GM23338 (cell line): ENCODE measurements at regions not wholly inside any gene's neighbourhood (a gene's known extent, or its start where the extent isn't known, plus 50 kb on each side); places are given as distances from the start of the nearest gene placed in this dataset.
"Not testable (repeated sequence)": the region's sequence is repeated elsewhere in the genome, so short reads cannot be mapped to it uniquely, and the experiment has no call there.

Experiments used
- CREB1 ChIP-seq: fragments of 250-450 bp; sonication (Bioruptor Pico); IDR thresholded peaks from 2 replicates; pipeline ENCODE4 v1.5.0; 2020; ENCODE audit warnings: low read depth, mild to moderate bottlenecking, moderate library complexity
- EZH2 ChIP-seq: fragments of 200-600 bp; sonication (generic); IDR thresholded peaks from one replicate; pipeline ENCODE4 v1.8.0; 2017; ENCODE audit warnings: antibody characterized with exemption, mild to moderate bottlenecking, low read depth; ENCODE audit not compliant: unreplicated experiment
- EZH2phosphoT487 ChIP-seq: fragments of 200-600 bp; sonication (generic); IDR thresholded peaks from one replicate; pipeline ENCODE4 v1.8.1; 2018; ENCODE audit warnings: antibody characterized with exemption; ENCODE audit not compliant: unreplicated experiment
- JUNB ChIP-seq: IDR thresholded peaks from one replicate; pipeline ENCODE4 v1.6.1; 2016; ENCODE audit warnings: antibody characterized with exemption; ENCODE audit not compliant: unreplicated experiment
- NANOG ChIP-seq: IDR thresholded peaks from 2 replicates; pipeline ENCODE4 v1.6.1; 2016; ENCODE audit warnings: antibody characterized with exemption, borderline replicate concordance
- POLR2AphosphoS5 ChIP-seq: IDR thresholded peaks from 2 replicates; pipeline ENCODE4 v1.6.1; 2016; ENCODE audit warnings: antibody characterized with exemption, low read depth
- STAT1 ChIP-seq: IDR thresholded peaks from one replicate; pipeline ENCODE4 v1.6.1; 2016; ENCODE audit warnings: antibody characterized with exemption; ENCODE audit not compliant: unreplicated experiment
- ZNF114 ChIP-seq: fragments of 250-450 bp; sonication (Bioruptor Pico); IDR thresholded peaks from 2 replicates; pipeline ENCODE4 v1.5.0; 2020; ENCODE audit warnings: mild to moderate bottlenecking, moderate library complexity
- ZNF331 ChIP-seq: fragments of 250-450 bp; sonication (Bioruptor Pico); IDR thresholded peaks from 2 replicates; pipeline ENCODE4 v1.5.0; 2020; ENCODE audit warnings: low read depth, mild to moderate bottlenecking, moderate library complexity
- TF ChIP-seq, protein P1 (sequence below), 2 experiments: fragments of 200-600 bp in 1 of 2; sonication (generic) in 1 of 2; conservative IDR thresholded peaks; 2 replicates each; pipeline versions ENCODE4 v1.5.1 to v1.6.1; 2016 to 2017; ENCODE audit warnings: antibody characterized with exemption in 2 of 2, low read depth in 2 of 2, mild to moderate bottlenecking in 2 of 2, moderate library complexity in 1 of 2
- TF ChIP-seq, protein P2 (sequence below): IDR thresholded peaks from one replicate; pipeline ENCODE4 v1.6.1; 2018; ENCODE audit warnings: antibody characterized with exemption; ENCODE audit not compliant: unreplicated experiment
- TF ChIP-seq, protein P3 (sequence below): IDR thresholded peaks from 2 replicates; pipeline ENCODE4 v1.6.1; 2016; ENCODE audit warnings: antibody characterized with exemption

DNA sequence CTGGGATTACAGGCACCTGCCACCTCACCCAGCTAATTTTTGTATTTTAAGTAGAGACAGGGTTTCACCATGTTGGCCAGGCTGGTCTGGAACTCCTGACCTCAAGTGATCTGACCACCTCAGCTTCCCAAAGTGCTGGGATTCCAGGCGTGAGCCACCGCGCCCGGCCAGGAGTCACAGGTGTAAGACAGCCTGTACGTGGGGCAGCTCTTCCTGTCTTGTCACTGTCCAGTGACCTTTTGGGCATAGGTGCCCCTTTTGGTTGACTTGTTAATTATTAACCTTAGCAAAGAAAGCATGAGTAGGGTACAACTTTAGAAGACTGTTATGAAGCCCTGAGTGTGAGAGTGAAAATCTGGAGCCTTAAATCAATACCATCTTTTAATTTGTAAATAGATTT lies 703.7 kb upstream of the SOX11 start:
- TF ChIP-seq, protein P1, sequence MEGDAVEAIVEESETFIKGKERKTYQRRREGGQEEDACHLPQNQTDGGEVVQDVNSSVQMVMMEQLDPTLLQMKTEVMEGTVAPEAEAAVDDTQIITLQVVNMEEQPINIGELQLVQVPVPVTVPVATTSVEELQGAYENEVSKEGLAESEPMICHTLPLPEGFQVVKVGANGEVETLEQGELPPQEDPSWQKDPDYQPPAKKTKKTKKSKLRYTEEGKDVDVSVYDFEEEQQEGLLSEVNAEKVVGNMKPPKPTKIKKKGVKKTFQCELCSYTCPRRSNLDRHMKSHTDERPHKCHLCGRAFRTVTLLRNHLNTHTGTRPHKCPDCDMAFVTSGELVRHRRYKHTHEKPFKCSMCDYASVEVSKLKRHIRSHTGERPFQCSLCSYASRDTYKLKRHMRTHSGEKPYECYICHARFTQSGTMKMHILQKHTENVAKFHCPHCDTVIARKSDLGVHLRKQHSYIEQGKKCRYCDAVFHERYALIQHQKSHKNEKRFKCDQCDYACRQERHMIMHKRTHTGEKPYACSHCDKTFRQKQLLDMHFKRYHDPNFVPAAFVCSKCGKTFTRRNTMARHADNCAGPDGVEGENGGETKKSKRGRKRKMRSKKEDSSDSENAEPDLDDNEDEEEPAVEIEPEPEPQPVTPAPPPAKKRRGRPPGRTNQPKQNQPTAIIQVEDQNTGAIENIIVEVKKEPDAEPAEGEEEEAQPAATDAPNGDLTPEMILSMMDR (conservative IDR thresholded peaks at IDR 0.05; ENCODE audit: low read depth in 2 of 2): not testable (repeated sequence)
- not testable (repeated sequence) for TF ChIP-seq JUNB; POLR2AphosphoS5; EZH2; CREB1 (CRISPR knock-in tag); EZH2phosphoT487; STAT1; NANOG; ZNF331 (CRISPR knock-in tag); ZNF114 (CRISPR knock-in tag)
- TF ChIP-seq, protein P2, sequence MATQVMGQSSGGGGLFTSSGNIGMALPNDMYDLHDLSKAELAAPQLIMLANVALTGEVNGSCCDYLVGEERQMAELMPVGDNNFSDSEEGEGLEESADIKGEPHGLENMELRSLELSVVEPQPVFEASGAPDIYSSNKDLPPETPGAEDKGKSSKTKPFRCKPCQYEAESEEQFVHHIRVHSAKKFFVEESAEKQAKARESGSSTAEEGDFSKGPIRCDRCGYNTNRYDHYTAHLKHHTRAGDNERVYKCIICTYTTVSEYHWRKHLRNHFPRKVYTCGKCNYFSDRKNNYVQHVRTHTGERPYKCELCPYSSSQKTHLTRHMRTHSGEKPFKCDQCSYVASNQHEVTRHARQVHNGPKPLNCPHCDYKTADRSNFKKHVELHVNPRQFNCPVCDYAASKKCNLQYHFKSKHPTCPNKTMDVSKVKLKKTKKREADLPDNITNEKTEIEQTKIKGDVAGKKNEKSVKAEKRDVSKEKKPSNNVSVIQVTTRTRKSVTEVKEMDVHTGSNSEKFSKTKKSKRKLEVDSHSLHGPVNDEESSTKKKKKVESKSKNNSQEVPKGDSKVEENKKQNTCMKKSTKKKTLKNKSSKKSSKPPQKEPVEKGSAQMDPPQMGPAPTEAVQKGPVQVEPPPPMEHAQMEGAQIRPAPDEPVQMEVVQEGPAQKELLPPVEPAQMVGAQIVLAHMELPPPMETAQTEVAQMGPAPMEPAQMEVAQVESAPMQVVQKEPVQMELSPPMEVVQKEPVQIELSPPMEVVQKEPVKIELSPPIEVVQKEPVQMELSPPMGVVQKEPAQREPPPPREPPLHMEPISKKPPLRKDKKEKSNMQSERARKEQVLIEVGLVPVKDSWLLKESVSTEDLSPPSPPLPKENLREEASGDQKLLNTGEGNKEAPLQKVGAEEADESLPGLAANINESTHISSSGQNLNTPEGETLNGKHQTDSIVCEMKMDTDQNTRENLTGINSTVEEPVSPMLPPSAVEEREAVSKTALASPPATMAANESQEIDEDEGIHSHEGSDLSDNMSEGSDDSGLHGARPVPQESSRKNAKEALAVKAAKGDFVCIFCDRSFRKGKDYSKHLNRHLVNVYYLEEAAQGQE: not testable (repeated sequence)
- TF ChIP-seq, protein P3, sequence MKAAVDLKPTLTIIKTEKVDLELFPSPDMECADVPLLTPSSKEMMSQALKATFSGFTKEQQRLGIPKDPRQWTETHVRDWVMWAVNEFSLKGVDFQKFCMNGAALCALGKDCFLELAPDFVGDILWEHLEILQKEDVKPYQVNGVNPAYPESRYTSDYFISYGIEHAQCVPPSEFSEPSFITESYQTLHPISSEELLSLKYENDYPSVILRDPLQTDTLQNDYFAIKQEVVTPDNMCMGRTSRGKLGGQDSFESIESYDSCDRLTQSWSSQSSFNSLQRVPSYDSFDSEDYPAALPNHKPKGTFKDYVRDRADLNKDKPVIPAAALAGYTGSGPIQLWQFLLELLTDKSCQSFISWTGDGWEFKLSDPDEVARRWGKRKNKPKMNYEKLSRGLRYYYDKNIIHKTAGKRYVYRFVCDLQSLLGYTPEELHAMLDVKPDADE: not testable (repeated sequence)
